ENCODE measurements at regions not wholly inside any gene's neighbourhood (a gene's known extent, or its start where the extent isn't known, plus 50 kb on each side); places are given as distances from the start of the nearest gene placed in this dataset.

DNA sequence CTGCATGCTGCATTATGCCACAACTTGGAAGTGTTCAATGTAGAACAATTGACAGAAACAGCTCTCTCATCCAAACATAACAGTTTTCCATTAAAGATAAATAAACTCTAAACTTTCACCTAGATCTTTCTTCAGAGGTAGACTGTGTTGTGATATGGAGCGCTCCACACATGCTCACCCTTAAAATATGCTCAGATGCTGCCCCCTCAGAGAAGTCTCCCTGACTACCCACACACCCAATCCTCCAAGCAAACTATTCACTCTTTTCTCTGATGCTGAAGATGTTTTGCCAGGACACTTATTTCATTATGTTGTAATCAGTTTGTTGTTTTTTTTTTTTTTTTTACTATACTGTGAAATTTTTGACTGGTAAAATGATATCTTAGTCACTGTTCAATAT lies 206.6 kb upstream of the RASA1 start:
- CTCF ChIA-PET = no interaction called here
- Histone ChIP-seq H3K9ac (replicated peaks; ENCODE audit: extremely low read depth, insufficient read depth, low read length) (no peak overlapping the region), H3K79me2 (ENCODE audit: control insufficient read depth, insufficient read depth, low read length) (no peaks in the 10 kb centered on the region), H3K27me3 (ENCODE audit: control insufficient read depth in 2 of 2, insufficient read depth in 2 of 2, low read length in 2 of 2) (no peaks in the 10 kb centered on the region), H3K4me3 (replicated peaks in 1 of 3; ENCODE audit: insufficient read depth in 1 of 3, low read depth in 1 of 3, low read length in 3 of 3) (no peak overlapping the region), H3K9me1 (replicated peaks; ENCODE audit: control insufficient read depth, extremely low read depth, insufficient read depth, low read length) (no peaks in the 10 kb centered on the region), H2AFZ (ENCODE audit: low read depth, low read length) (no peak overlapping the region), H3K27ac (ENCODE audit: insufficient read depth, low read depth, low read length) (no peak overlapping the region), H3K4me1 (ENCODE audit: control insufficient read depth, extremely low read depth, insufficient read depth, low read length) (no peaks in the 10 kb centered on the region), H3K4me2 (ENCODE audit: insufficient read depth, low read length) (no peak overlapping the region), H3K9me3 (replicated peaks; ENCODE audit: control insufficient read depth, insufficient read depth, low read length) (no peaks in the 10 kb centered on the region), H3K36me3 (ENCODE audit: control insufficient read depth in 2 of 2, extremely low read depth in 1 of 2, insufficient read depth in 2 of 2, low read length in 2 of 2) (no peaks in the 10 kb centered on the region), H4K20me1 (replicated peaks; ENCODE audit: control insufficient read depth, extremely low read depth, insufficient read depth, low read length) (no peaks in the 10 kb centered on the region)
- no TSS peak for BruUV-seq (replicated peaks)
- no peak for DNase-seq (ENCODE audit: low read depth, low spot score)
- POLR2A ChIA-PET = interaction anchor here (0.7 kb wide), 1 partner anchor 339 kb away, joined by 6 read pairs; no protein-coding TSS in a partner anchor
- TF ChIP-seq POLR2A (IDR thresholded peaks at IDR 0.05; ENCODE audit: low read depth, low read length) (no peak), JUN (IDR thresholded peaks at IDR 0.05; ENCODE audit: borderline replicate concordance, insufficient read depth, insufficient read length, low read depth) (no peak)
- FAIRE-seq = no peak
- intact Hi-C loops (cut with micrococcal nuclease) (no loop called here), dilution Hi-C loops (cut with MboI; ENCODE audit: extremely low pct_ligation_motif_present, low sequenced_read_pairs) (no loop called here)

- FAIRE-seq (no peak), DNase-seq (ENCODE audit: low read depth, low spot score) (no peak)
- dilution Hi-C loops (cut with MboI; ENCODE audit: extremely low pct_ligation_motif_present, low sequenced_read_pairs) = no loop called here
- Histone ChIP-seq H3K4me3 (replicated peaks in 1 of 3; ENCODE audit: insufficient read depth in 1 of 3, low read depth in 1 of 3, low read length in 3 of 3) (no peak overlapping the region), H3K9me1 (replicated peaks; ENCODE audit: control insufficient read depth, extremely low read depth, insufficient read depth, low read length) (no peaks in the 10 kb centered on the region), H2AFZ (ENCODE audit: low read depth, low read length) (no peak overlapping the region), H3K27ac (ENCODE audit: insufficient read depth, low read depth, low read length) (no peak overlapping the region), H3K4me1 (ENCODE audit: control insufficient read depth, extremely low read depth, insufficient read depth, low read length) (no peaks in the 10 kb centered on the region), H3K36me3 (ENCODE audit: control insufficient read depth in 2 of 2, extremely low read depth in 1 of 2, insufficient read depth in 2 of 2, low read length in 2 of 2) (no peaks in the 10 kb centered on the region), H3K9ac (replicated peaks; ENCODE audit: extremely low read depth, insufficient read depth, low read length) (no peak overlapping the region), H3K4me2 (ENCODE audit: insufficient read depth, low read length) (no peak overlapping the region), H3K79me2 (ENCODE audit: control insufficient read depth, insufficient read depth, low read length) (no peaks in the 10 kb centered on the region), H4K20me1 (replicated peaks; ENCODE audit: control insufficient read depth, extremely low read depth, insufficient read depth, low read length) (no peaks in the 10 kb centered on the region), H3K27me3 (ENCODE audit: control insufficient read depth in 2 of 2, insufficient read depth in 2 of 2, low read length in 2 of 2) (no peaks in the 10 kb centered on the region), H3K9me3 (replicated peaks; ENCODE audit: control insufficient read depth, insufficient read depth, low read length) (no peaks in the 10 kb centered on the region)
- BruUV-seq (replicated peaks) = no TSS peak
- intact Hi-C loops (cut with micrococcal nuclease) = no loop called here
- TF ChIP-seq, protein P1, sequence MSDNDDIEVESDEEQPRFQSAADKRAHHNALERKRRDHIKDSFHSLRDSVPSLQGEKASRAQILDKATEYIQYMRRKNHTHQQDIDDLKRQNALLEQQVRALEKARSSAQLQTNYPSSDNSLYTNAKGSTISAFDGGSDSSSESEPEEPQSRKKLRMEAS (IDR thresholded peaks at IDR 0.05; ENCODE audit: insufficient read depth, insufficient read length) = no peak
- TF ChIP-seq GATA2 (IDR thresholded peaks at IDR 0.05; ENCODE audit: insufficient read depth, insufficient read length, low read depth, low read length) (no peak), POLR2AphosphoS5 (IDR thresholded peaks at IDR 0.05; ENCODE audit: insufficient read depth, low read depth, low read length) (no peak), EZH2 (IDR thresholded peaks at IDR 0.05; ENCODE audit: borderline replicate concordance, low read depth, low read length, severe bottlenecking) (no peak), FOS (IDR thresholded peaks at IDR 0.05; ENCODE audit: borderline replicate concordance, insufficient read depth, low read length) (no peak), POLR2A (IDR thresholded peaks at IDR 0.05; ENCODE audit: low read depth, low read length) (no peak)
- ChIA-PET POLR2A (no interaction called here), CTCF (interaction anchor here (0.6 to 3.0 kb wide), 31 partner anchors 10 to 337 kb away, joined by 3 to 134 read pairs (median 5); partner anchors contain the start of gene RASA1)
Measured at GRCh38 chr5:87069311-87069710, 198.4 kb upstream of the RASA1 start.
